ENCODE measurements at regions not wholly inside any gene's neighbourhood (a gene's known extent, or its start where the extent isn't known, plus 50 kb on each side); places are given as distances from the start of the nearest gene placed in this dataset.

GRCh38 chr18:64207820-64208219 is 58.9 kb upstream of the LINC00305 start:
- H3K9me3 ChIP-seq (replicated peaks): no peaks in the 10 kb centered on the region
- H3K27me3 ChIP-seq: no peaks in the 10 kb centered on the region

GRCh38 chr18:64203295-64203694 is 54.4 kb upstream of the LINC00305 start:
- no peak overlapping the region for H3K4me3 ChIP-seq

More at GRCh38 chr18:64207820-64208219, 58.9 kb upstream of the LINC00305 start:
- Histone ChIP-seq H3K4me3 (no peak overlapping the region), H3K4me1 (no peaks in the 10 kb centered on the region), H3K27ac (no peak overlapping the region), H3K36me3 (no peaks in the 10 kb centered on the region)
- DNase-seq: no peak

GRCh38 chr18:64202863-64203262 is 54.0 kb upstream of the LINC00305 start:
- H3K4me1 ChIP-seq: no peaks in the 10 kb centered on the region
- H3K27me3 ChIP-seq: no peaks in the 10 kb centered on the region
- H3K4me3 ChIP-seq: no peak overlapping the region
- H3K27ac ChIP-seq: no peak overlapping the region
- no peaks in the 10 kb centered on the region for H3K36me3 ChIP-seq
- no peak for DNase-seq
- no peaks in the 10 kb centered on the region for H3K9me3 ChIP-seq (replicated peaks)

More at GRCh38 chr18:64203295-64203694, 54.4 kb upstream of the LINC00305 start:
- Histone ChIP-seq H3K4me1 (no peaks in the 10 kb centered on the region), H3K36me3 (no peaks in the 10 kb centered on the region), H3K9me3 (replicated peaks) (no peaks in the 10 kb centered on the region), H3K27me3 (no peaks in the 10 kb centered on the region), H3K27ac (no peak overlapping the region)
- no peak for DNase-seq

- no peak for DNase-seq
- H3K27ac ChIP-seq: no peak overlapping the region
- H3K27me3 ChIP-seq: no peaks in the 10 kb centered on the region
- H3K36me3 ChIP-seq: no peaks in the 10 kb centered on the region
- H3K4me3 ChIP-seq: no peak overlapping the region
- H3K4me1 ChIP-seq: no peaks in the 10 kb centered on the region
- no peaks in the 10 kb centered on the region for H3K9me3 ChIP-seq (replicated peaks)
Observed at GRCh38 chr18:64202210-64202836, 53.4 kb upstream of the LINC00305 start.

GRCh38 chr18:64201781-64202180 is 52.9 kb upstream of the LINC00305 start:
- H3K27ac ChIP-seq: no peak overlapping the region
- no peaks in the 10 kb centered on the region for H3K36me3 ChIP-seq
- no peaks in the 10 kb centered on the region for H3K4me1 ChIP-seq
- no peaks in the 10 kb centered on the region for H3K9me3 ChIP-seq (replicated peaks)
- no peak overlapping the region for H3K4me3 ChIP-seq
- DNase-seq: no peak
- no peaks in the 10 kb centered on the region for H3K27me3 ChIP-seq

- no peaks in the 10 kb centered on the region for H3K4me1 ChIP-seq
- no peak overlapping the region for H3K27ac ChIP-seq
- no peak overlapping the region for H3K4me3 ChIP-seq
- H3K9me3 ChIP-seq (replicated peaks): no peaks in the 10 kb centered on the region
- DNase-seq: no peak
- H3K36me3 ChIP-seq: no peaks in the 10 kb centered on the region
- H3K27me3 ChIP-seq: no peaks in the 10 kb centered on the region
Observed at GRCh38 chr18:64199581-64199980, 50.7 kb upstream of the LINC00305 start.

Measured in SJCRH30 (cell line).